Stimulated activated CD4-positive, alpha-beta T cell treated with anti-CD3 and anti-CD28 coated beads, Interleukin-12 subunit alpha, Interleukin-12 subunit beta, amount 100 ng/mL, for 24 hours (primary cell): ENCODE measurements at regions not wholly inside any gene's neighbourhood (a gene's known extent, or its start where the extent isn't known, plus 50 kb on each side); places are given as distances from the start of the nearest gene placed in this dataset.

Experiments
- DNase-seq, 2 experiments: peaks; one replicate each; pipeline ENCODE4 v3.0.0-alpha.2; 2020; ENCODE audit warnings: low read depth in 2 of 2

- DNase-seq, result no peak
Measured at GRCh38 chr13:53201454-53202225, 173.0 kb downstream of the OLFM4 start.

- DNase-seq, result no peak
Measured at GRCh38 chr13:53204598-53204997, 176.0 kb downstream of the OLFM4 start.

- no peak for DNase-seq
Measured at GRCh38 chr13:53206455-53206854, 177.8 kb downstream of the OLFM4 start.

- DNase-seq, result no peak
Measured at GRCh38 chr13:53207556-53207955, 178.9 kb downstream of the OLFM4 start.

- DNase-seq, result no peak
Measured at GRCh38 chr13:53214433-53214832, 185.8 kb downstream of the OLFM4 start.

- DNase-seq, result no peak
Measured at GRCh38 chr13:53215563-53215962, 186.9 kb downstream of the OLFM4 start.

- no peak for DNase-seq
Measured at GRCh38 chr13:53216773-53217172, 188.2 kb downstream of the OLFM4 start.

GRCh38 chr13:53217194-53217593 lies 188.6 kb downstream of the OLFM4 start:
- DNase-seq, result no peak

- DNase-seq, result no peak
Measured at GRCh38 chr13:53220038-53220437, 191.4 kb downstream of the OLFM4 start.

GRCh38 chr13:53237696-53238095 lies 209.1 kb downstream of the OLFM4 start:
- DNase-seq, result no peak

GRCh38 chr13:53238261-53238660 lies 209.6 kb downstream of the OLFM4 start:
- no peak for DNase-seq

- DNase-seq, result no peak
Measured at GRCh38 chr13:53240401-53241025, 211.9 kb downstream of the OLFM4 start.

- no peak for DNase-seq
Measured at GRCh38 chr13:53241891-53242348, 213.3 kb downstream of the OLFM4 start.

GRCh38 chr13:53249236-53249635 lies 220.6 kb downstream of the OLFM4 start:
- no peak for DNase-seq

GRCh38 chr13:53250272-53250875 lies 221.8 kb downstream of the OLFM4 start:
- DNase-seq, result no peak

- DNase-seq, result no peak
Measured at GRCh38 chr13:53250977-53251376, 222.4 kb downstream of the OLFM4 start.

GRCh38 chr13:53254500-53254899 lies 225.9 kb downstream of the OLFM4 start:
- no peak for DNase-seq

- no peak for DNase-seq
Measured at GRCh38 chr13:53255795-53256194, 227.2 kb downstream of the OLFM4 start.

- DNase-seq, result no peak
Measured at GRCh38 chr13:53260594-53260993, 232.0 kb downstream of the OLFM4 start.

- no peak for DNase-seq
Measured at GRCh38 chr13:53264751-53265385, 236.3 kb downstream of the OLFM4 start.

- no peak for DNase-seq
Measured at GRCh38 chr13:53266757-53267156, 238.1 kb downstream of the OLFM4 start.

- DNase-seq, result no peak
Measured at GRCh38 chr13:53269634-53270033, 241.0 kb downstream of the OLFM4 start.
